ENCODE measurements at regions not wholly inside any gene's neighbourhood (a gene's known extent, or its start where the extent isn't known, plus 50 kb on each side); places are given as distances from the start of the nearest gene placed in this dataset.

DNA sequence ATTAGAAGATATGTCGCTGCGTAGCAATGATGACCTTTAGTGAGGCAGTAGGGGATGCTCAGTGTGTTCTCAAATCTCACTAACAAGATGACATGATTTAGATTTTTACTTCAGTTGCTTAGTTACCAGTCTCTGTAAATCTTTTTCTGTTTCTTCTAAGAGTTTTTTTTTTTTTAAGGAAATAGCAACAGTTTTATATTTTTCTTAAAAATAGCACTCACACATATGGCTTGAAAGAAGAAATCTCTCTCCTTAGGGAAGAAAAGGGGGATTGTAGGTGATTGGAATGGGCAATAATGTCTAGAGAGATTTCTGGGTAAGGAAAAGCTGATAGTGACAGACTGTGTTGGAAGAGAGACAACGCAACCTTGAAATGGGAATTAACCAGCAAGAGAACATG is 524.6 kb upstream of the ARPP21 start:
- TF ChIP-seq, protein P1, sequence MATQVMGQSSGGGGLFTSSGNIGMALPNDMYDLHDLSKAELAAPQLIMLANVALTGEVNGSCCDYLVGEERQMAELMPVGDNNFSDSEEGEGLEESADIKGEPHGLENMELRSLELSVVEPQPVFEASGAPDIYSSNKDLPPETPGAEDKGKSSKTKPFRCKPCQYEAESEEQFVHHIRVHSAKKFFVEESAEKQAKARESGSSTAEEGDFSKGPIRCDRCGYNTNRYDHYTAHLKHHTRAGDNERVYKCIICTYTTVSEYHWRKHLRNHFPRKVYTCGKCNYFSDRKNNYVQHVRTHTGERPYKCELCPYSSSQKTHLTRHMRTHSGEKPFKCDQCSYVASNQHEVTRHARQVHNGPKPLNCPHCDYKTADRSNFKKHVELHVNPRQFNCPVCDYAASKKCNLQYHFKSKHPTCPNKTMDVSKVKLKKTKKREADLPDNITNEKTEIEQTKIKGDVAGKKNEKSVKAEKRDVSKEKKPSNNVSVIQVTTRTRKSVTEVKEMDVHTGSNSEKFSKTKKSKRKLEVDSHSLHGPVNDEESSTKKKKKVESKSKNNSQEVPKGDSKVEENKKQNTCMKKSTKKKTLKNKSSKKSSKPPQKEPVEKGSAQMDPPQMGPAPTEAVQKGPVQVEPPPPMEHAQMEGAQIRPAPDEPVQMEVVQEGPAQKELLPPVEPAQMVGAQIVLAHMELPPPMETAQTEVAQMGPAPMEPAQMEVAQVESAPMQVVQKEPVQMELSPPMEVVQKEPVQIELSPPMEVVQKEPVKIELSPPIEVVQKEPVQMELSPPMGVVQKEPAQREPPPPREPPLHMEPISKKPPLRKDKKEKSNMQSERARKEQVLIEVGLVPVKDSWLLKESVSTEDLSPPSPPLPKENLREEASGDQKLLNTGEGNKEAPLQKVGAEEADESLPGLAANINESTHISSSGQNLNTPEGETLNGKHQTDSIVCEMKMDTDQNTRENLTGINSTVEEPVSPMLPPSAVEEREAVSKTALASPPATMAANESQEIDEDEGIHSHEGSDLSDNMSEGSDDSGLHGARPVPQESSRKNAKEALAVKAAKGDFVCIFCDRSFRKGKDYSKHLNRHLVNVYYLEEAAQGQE (IDR thresholded peaks at IDR 0.05; ENCODE audit: unreplicated experiment), result no peak
- TF ChIP-seq EZH2 (IDR thresholded peaks at IDR 0.05; ENCODE audit: low read depth, unreplicated experiment) (no peak), EZH2phosphoT487 (IDR thresholded peaks at IDR 0.05; ENCODE audit: unreplicated experiment) (no peak), POLR2AphosphoS5 (IDR thresholded peaks at IDR 0.05; ENCODE audit: low read depth) (no peak), ZNF114 (CRISPR knock-in tag; IDR thresholded peaks at IDR 0.05) (no peak), JUNB (IDR thresholded peaks at IDR 0.05; ENCODE audit: unreplicated experiment) (no peak), CREB1 (CRISPR knock-in tag; IDR thresholded peaks at IDR 0.05; ENCODE audit: low read depth) (no peak), STAT1 (IDR thresholded peaks at IDR 0.05; ENCODE audit: unreplicated experiment) (no peak), NANOG (IDR thresholded peaks at IDR 0.05; ENCODE audit: borderline replicate concordance) (no peak)
- TF ChIP-seq, protein P2, sequence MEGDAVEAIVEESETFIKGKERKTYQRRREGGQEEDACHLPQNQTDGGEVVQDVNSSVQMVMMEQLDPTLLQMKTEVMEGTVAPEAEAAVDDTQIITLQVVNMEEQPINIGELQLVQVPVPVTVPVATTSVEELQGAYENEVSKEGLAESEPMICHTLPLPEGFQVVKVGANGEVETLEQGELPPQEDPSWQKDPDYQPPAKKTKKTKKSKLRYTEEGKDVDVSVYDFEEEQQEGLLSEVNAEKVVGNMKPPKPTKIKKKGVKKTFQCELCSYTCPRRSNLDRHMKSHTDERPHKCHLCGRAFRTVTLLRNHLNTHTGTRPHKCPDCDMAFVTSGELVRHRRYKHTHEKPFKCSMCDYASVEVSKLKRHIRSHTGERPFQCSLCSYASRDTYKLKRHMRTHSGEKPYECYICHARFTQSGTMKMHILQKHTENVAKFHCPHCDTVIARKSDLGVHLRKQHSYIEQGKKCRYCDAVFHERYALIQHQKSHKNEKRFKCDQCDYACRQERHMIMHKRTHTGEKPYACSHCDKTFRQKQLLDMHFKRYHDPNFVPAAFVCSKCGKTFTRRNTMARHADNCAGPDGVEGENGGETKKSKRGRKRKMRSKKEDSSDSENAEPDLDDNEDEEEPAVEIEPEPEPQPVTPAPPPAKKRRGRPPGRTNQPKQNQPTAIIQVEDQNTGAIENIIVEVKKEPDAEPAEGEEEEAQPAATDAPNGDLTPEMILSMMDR (conservative IDR thresholded peaks at IDR 0.05; ENCODE audit: low read depth in 2 of 2), result no peak
- TF ChIP-seq, protein P3, sequence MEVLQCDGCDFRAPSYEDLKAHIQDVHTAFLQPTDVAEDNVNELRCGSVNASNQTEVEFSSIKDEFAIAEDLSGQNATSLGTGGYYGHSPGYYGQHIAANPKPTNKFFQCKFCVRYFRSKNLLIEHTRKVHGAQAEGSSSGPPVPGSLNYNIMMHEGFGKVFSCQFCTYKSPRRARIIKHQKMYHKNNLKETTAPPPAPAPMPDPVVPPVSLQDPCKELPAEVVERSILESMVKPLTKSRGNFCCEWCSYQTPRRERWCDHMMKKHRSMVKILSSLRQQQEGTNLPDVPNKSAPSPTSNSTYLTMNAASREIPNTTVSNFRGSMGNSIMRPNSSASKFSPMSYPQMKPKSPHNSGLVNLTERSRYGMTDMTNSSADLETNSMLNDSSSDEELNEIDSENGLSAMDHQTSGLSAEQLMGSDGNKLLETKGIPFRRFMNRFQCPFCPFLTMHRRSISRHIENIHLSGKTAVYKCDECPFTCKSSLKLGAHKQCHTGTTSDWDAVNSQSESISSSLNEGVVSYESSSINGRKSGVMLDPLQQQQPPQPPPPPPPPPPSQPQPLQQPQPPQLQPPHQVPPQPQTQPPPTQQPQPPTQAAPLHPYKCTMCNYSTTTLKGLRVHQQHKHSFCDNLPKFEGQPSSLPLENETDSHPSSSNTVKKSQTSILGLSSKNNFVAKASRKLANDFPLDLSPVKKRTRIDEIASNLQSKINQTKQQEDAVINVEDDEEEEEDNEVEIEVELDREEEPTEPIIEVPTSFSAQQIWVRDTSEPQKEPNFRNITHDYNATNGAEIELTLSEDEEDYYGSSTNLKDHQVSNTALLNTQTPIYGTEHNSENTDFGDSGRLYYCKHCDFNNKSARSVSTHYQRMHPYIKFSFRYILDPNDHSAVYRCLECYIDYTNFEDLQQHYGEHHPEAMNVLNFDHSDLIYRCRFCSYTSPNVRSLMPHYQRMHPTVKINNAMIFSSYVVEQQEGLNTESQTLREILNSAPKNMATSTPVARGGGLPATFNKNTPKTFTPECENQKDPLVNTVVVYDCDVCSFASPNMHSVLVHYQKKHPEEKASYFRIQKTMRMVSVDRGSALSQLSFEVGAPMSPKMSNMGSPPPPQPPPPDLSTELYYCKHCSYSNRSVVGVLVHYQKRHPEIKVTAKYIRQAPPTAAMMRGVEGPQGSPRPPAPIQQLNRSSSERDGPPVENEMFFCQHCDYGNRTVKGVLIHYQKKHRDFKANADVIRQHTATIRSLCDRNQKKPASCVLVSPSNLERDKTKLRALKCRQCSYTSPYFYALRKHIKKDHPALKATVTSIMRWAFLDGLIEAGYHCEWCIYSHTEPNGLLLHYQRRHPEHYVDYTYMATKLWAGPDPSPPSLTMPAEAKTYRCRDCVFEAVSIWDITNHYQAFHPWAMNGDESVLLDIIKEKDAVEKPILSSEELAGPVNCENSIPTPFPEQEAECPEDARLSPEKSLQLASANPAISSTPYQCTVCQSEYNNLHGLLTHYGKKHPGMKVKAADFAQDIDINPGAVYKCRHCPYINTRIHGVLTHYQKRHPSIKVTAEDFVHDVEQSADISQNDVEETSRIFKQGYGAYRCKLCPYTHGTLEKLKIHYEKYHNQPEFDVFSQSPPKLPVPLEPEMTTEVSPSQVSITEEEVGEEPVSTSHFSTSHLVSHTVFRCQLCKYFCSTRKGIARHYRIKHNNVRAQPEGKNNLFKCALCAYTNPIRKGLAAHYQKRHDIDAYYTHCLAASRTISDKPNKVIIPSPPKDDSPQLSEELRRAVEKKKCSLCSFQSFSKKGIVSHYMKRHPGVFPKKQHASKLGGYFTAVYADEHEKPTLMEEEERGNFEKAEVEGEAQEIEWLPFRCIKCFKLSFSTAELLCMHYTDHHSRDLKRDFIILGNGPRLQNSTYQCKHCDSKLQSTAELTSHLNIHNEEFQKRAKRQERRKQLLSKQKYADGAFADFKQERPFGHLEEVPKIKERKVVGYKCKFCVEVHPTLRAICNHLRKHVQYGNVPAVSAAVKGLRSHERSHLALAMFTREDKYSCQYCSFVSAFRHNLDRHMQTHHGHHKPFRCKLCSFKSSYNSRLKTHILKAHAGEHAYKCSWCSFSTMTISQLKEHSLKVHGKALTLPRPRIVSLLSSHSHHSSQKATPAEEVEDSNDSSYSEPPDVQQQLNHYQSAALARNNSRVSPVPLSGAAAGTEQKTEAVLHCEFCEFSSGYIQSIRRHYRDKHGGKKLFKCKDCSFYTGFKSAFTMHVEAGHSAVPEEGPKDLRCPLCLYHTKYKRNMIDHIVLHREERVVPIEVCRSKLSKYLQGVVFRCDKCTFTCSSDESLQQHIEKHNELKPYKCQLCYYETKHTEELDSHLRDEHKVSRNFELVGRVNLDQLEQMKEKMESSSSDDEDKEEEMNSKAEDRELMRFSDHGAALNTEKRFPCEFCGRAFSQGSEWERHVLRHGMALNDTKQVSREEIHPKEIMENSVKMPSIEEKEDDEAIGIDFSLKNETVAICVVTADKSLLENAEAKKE (CRISPR knock-in tag; IDR thresholded peaks at IDR 0.05), result no peak
- TF ChIP-seq, protein P4, sequence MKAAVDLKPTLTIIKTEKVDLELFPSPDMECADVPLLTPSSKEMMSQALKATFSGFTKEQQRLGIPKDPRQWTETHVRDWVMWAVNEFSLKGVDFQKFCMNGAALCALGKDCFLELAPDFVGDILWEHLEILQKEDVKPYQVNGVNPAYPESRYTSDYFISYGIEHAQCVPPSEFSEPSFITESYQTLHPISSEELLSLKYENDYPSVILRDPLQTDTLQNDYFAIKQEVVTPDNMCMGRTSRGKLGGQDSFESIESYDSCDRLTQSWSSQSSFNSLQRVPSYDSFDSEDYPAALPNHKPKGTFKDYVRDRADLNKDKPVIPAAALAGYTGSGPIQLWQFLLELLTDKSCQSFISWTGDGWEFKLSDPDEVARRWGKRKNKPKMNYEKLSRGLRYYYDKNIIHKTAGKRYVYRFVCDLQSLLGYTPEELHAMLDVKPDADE (IDR thresholded peaks at IDR 0.05), result no peak

All from GM23338 (cell line).